GM19468 (cell line): ENCODE measurements at regions not wholly inside any gene's neighbourhood (a gene's known extent, or its start where the extent isn't known, plus 50 kb on each side); places are given as distances from the start of the nearest gene placed in this dataset.

Source experiments
- ATAC-seq: cut with Tn5 transposase; IDR thresholded peaks from one replicate; pipeline ENCODE4 v1.9.1; 2021; ENCODE audit warnings: mild to moderate bottlenecking, moderate library complexity, moderate number of reproducible peaks; ENCODE audit not compliant: unreplicated experiment; ENCODE audit errors: extremely low read depth

- no peak for ATAC-seq
Measured at GRCh38 chr5:120368923-120369715, 95.0 kb upstream of the PRR16 start.

- no peak for ATAC-seq
Measured at GRCh38 chr5:120372899-120373298, 91.2 kb upstream of the PRR16 start.

GRCh38 chr5:120375248-120375647, 88.9 kb upstream of the PRR16 start:
- no peak for ATAC-seq

- ATAC-seq: no peak
Measured at GRCh38 chr5:120380644-120381043, 83.5 kb upstream of the PRR16 start.

GRCh38 chr5:120382833-120383232, 81.3 kb upstream of the PRR16 start:
- ATAC-seq: no peak

- ATAC-seq: no peak
Measured at GRCh38 chr5:120386981-120387380, 77.1 kb upstream of the PRR16 start.

GRCh38 chr5:120388016-120388781, 75.9 kb upstream of the PRR16 start:
- ATAC-seq: no peak

GRCh38 chr5:120394259-120394658, 69.8 kb upstream of the PRR16 start:
- ATAC-seq: no peak

GRCh38 chr5:120396186-120396585, 67.9 kb upstream of the PRR16 start:
- no peak for ATAC-seq

GRCh38 chr5:120400356-120400755, 63.7 kb upstream of the PRR16 start:
- no peak for ATAC-seq

GRCh38 chr5:120402606-120403005, 61.5 kb upstream of the PRR16 start:
- no peak for ATAC-seq

GRCh38 chr5:120405286-120405864, 58.7 kb upstream of the PRR16 start:
- no peak for ATAC-seq

GRCh38 chr5:120405923-120406322, 58.2 kb upstream of the PRR16 start:
- no peak for ATAC-seq

- no peak for ATAC-seq
Measured at GRCh38 chr5:120413686-120414085, 50.4 kb upstream of the PRR16 start.
